Right lobe of liver (tissue), 6 donors: ENCODE measurements at regions not wholly inside any gene's neighbourhood (a gene's known extent, or its start where the extent isn't known, plus 50 kb on each side); places are given as distances from the start of the nearest gene placed in this dataset.

Experiments used
- ATAC-seq, 4 donors: fragments of 200-7000 bp; cut with Tn5 transposase; one replicate each; pipeline ENCODE4 v1.9.1; 2020; ENCODE audit warnings: mild to moderate bottlenecking in 4 of 4, moderate library complexity in 4 of 4
- DNase-seq, 3 donors: peaks; one replicate each; pipeline ENCODE4 v3.0.0-alpha.2; 2020
- H3K27ac ChIP-seq, 3 donors: fragments of 200-600 bp; one replicate each; pipeline ENCODE4 v1.8.0; 2022
- H3K27me3 ChIP-seq, 2 donors: fragments of 200-600 bp; one replicate each; pipeline ENCODE4 v1.8.0; 2022
- H3K36me3 ChIP-seq, 4 donors: fragments of 200-600 bp; sonication (generic) in 1 of 4; one replicate each; pipeline versions ENCODE4 v1.5.1 to v1.8.0; 2017 to 2022; ENCODE audit warnings: control low read depth in 1 of 4
- H3K4me1 ChIP-seq, 4 donors: fragments of 200-600 bp; sonication (generic) in 1 of 4; one replicate each; pipeline versions ENCODE4 v1.5.1 to v1.8.0; 2017 to 2022; ENCODE audit warnings: control low read depth in 1 of 4
- H3K4me3 ChIP-seq, 3 donors: fragments of 200-600 bp; one replicate each; pipeline ENCODE4 v1.8.0; 2022
- H3K9me3 ChIP-seq, 4 donors: fragments of 200-600 bp; sonication (generic) in 1 of 4; one replicate each; pipeline versions ENCODE4 v1.5.1 to v1.8.0; 2017 to 2022; ENCODE audit warnings: control low read depth in 1 of 4
- POLR2A ChIP-seq: fragments of 450-650 bp; IDR thresholded peaks from one replicate; pipeline ENCODE4 v1.6.1; 2017; ENCODE audit warnings: antibody characterized with exemption, mild to moderate bottlenecking
- WGBS: methylation state at CpG from one replicate; pipeline ENCODE4 v1.1.6; 2018; ENCODE audit warnings: low coverage, low lambda C conversion rate; ENCODE audit not compliant: insufficient coverage; ENCODE audit errors: missing lambda C conversion rate; 5-methylcytosine and 5-hydroxymethylcytosine counted together
- intact Hi-C, 2 donors: fragments of 100-400 bp; cut with DNase I; formaldehyde crosslinking; loops; one replicate each; pipeline versions ENCODE4 v1.11.2 to v1.14.1; 2022
- TF ChIP-seq, protein P1 (sequence below), 4 donors: fragments of 200-600 bp in 3 of 4; fragments of 450-650 bp in 1 of 4; IDR thresholded peaks; one replicate each; pipeline versions ENCODE4 v1.5.1 to v1.8.0; 2016 to 2022; ENCODE audit warnings: antibody characterized with exemption in 4 of 4, mild to moderate bottlenecking in 2 of 4
- donor health status: DM: no; HTN: yes; CAD: no.
- donor health status: DM: no; HTN: no; CAD: no.
- donor health status: DM: no; HTN: no; CAD: no.
- donor health status: DM: no; HTN: yes; CAD: no.
- donor health status: DM: no; HTN: yes; CAD: no.

DNA sequence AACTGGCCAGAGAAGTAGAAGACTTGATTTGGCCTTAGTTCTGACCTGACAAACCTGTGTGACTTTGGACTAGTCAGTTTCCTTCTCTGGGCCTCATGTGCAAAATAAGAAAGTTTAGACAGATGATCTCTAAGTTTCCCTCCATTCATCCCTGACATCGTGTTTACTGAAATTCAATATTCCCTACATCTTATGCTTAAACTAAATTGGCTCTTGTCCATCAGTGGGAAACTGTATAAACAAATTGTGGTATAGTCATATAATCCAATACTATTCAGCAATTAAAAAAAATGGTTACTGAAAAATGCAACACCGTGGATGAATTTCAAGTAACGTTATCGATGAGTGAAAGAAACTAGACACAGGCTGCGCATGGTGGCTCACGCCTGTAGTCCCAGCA is 64.4 kb upstream of the HRH1 start:
- Histone ChIP-seq H3K4me1 (no peaks in the 10 kb centered on the region), H3K27ac (no peak overlapping the region), H3K9me3 (no peaks in the 10 kb centered on the region), H3K4me3 (no peak overlapping the region), H3K36me3 (no peaks in the 10 kb centered on the region), H3K27me3 (no peaks in the 10 kb centered on the region)
- intact Hi-C loops: no loop called here
- WGBS: 84% methylated on average over 6 of the region's 6 CpGs
- DNase-seq (no peak), ATAC-seq (no peak)
- no peak for TF ChIP-seq POLR2A
- TF ChIP-seq, protein P1, sequence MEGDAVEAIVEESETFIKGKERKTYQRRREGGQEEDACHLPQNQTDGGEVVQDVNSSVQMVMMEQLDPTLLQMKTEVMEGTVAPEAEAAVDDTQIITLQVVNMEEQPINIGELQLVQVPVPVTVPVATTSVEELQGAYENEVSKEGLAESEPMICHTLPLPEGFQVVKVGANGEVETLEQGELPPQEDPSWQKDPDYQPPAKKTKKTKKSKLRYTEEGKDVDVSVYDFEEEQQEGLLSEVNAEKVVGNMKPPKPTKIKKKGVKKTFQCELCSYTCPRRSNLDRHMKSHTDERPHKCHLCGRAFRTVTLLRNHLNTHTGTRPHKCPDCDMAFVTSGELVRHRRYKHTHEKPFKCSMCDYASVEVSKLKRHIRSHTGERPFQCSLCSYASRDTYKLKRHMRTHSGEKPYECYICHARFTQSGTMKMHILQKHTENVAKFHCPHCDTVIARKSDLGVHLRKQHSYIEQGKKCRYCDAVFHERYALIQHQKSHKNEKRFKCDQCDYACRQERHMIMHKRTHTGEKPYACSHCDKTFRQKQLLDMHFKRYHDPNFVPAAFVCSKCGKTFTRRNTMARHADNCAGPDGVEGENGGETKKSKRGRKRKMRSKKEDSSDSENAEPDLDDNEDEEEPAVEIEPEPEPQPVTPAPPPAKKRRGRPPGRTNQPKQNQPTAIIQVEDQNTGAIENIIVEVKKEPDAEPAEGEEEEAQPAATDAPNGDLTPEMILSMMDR (IDR thresholded peaks at IDR 0.05): no peak

DNA sequence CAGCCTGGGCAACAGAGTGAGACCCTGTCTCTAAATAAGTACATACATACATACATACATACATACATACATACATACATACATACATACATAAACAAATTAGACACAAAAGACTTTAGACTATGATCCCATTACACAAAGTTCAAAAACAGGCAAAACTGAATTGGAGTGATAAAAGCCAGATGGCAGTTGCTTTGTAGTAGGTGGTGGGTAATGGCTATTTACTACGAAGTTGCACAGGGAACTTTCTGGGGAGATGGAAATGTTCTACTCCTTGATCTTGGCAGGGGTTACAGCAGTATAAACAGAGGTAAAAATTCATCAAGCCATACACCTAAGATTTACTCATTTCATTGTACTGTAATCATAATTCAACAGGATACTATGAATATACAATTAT is 63.7 kb upstream of the HRH1 start:
- Histone ChIP-seq H3K9me3 (no peaks in the 10 kb centered on the region), H3K4me3 (no peak overlapping the region), H3K4me1 (no peaks in the 10 kb centered on the region), H3K27me3 (no peaks in the 10 kb centered on the region), H3K36me3 (no peaks in the 10 kb centered on the region), H3K27ac (no peak overlapping the region)
- TF ChIP-seq, protein P1 (IDR thresholded peaks at IDR 0.05): no peak
- intact Hi-C loops: no loop called here
- ATAC-seq (no peak), DNase-seq (no peak)
- WGBS: 67% methylated on average over 1 of the region's 1 CpG

DNA sequence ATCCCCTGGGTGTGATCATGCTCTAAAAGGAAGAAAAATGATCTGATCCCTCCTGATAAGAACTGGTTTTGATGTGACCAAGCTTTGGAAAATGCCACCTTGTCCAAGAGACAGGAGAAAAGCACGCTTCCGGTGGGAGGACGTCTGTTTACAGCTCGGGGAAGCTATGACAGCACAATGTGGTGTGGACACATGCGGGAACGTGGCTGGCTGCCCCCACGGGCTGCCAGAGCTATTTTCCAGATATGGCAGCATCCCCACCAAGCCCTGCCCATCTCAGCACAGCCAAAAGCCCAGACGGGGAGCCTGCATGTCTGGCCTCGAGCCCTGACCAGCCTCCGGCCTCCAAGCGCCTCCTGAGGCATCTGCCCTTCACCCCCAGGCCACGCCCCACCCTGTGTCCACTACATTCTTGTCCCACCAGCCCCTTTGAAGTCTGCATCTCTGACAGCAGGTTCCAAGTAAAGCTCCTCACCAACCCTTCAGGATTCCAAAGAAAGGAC is 63.2 kb upstream of the HRH1 start:
- H3K36me3 ChIP-seq: no peaks in the 10 kb centered on the region
- DNase-seq (no peak), ATAC-seq (no peak)
- 76% methylated on average over 2 of the region's 12 CpGs for WGBS
- no peaks in the 10 kb centered on the region for H3K27me3 ChIP-seq
- H3K27ac ChIP-seq: no peak overlapping the region
- TF ChIP-seq, protein P1 (IDR thresholded peaks at IDR 0.05): no peak
- TF ChIP-seq POLR2A: no peak
- H3K4me1 ChIP-seq: no peaks in the 10 kb centered on the region
- intact Hi-C loops: no loop called here
- H3K9me3 ChIP-seq: no peaks in the 10 kb centered on the region
- H3K4me3 ChIP-seq: no peak overlapping the region

- Histone ChIP-seq H3K4me3 (no peak overlapping the region), H3K4me1 (no peaks in the 10 kb centered on the region), H3K36me3 (no peaks in the 10 kb centered on the region), H3K27ac (no peak overlapping the region), H3K9me3 (no peaks in the 10 kb centered on the region), H3K27me3 (no peaks in the 10 kb centered on the region)
- TF ChIP-seq, protein P1 (IDR thresholded peaks at IDR 0.05): no peak
- no peak for TF ChIP-seq POLR2A
- 80% methylated on average over 2 of the region's 13 CpGs for WGBS
- DNase-seq (no peak), ATAC-seq (no peak)
- intact Hi-C loops: no loop called here
Observed at GRCh38 chr3:11091791-11092190, 62.5 kb upstream of the HRH1 start.

DNA sequence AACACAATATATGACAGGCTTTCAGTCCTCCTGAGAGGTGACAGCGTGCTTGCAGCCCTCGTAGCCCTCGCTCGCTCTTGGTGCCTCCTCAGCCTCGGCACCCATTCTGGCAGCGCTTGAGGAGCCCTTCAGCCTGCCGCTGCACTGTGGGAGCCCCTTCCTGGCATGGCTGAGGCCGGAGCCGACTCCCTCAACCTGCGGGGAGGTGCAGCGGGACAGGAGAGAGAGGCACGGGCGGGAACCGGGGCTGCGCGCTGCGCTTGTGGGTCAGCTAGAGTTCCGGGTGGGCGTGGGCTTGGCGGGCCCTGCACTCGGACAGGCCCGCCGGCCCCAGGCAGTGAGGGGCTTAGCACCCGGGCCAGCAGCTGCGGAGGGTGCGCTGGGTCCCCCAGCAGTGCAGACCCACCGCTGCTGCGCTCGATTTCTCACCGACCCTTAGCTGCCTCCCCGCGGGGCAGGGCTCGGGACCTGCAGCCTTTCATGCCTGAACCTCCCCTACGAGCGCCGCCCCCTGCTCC is 60.4 kb upstream of the HRH1 start:
- H3K4me1 ChIP-seq: no peaks in the 10 kb centered on the region
- ATAC-seq: no peak
- H3K36me3 ChIP-seq: no peaks in the 10 kb centered on the region
- intact Hi-C loops: no loop called here
- DNase-seq: no peak
- WGBS: no CpG with 5 or more reads among the region's 36 CpGs
- no peaks in the 10 kb centered on the region for H3K9me3 ChIP-seq
- H3K27ac ChIP-seq: no peak overlapping the region
- no peak for TF ChIP-seq POLR2A
- TF ChIP-seq, protein P1 (IDR thresholded peaks at IDR 0.05): no peak
- no peaks in the 10 kb centered on the region for H3K27me3 ChIP-seq
- H3K4me3 ChIP-seq: no peak overlapping the region
